GM18951 (cell line): ENCODE measurements at regions not wholly inside any gene's neighbourhood (a gene's known extent, or its start where the extent isn't known, plus 50 kb on each side); places are given as distances from the start of the nearest gene placed in this dataset.

Source experiments
- POLR2A ChIP-seq: IDR thresholded peaks from 4 replicates; pipeline ENCODE4 v1.6.1; 2011; ENCODE audit warnings: mild to moderate bottlenecking; ENCODE audit not compliant: insufficient read length, insufficient read depth; ENCODE audit errors: extremely low read depth
- in situ Hi-C: fragments of 300-500 bp; cut with MboI; formaldehyde crosslinking; loops from one replicate; pipeline ENCODE4 v1.12.0; 2022; ENCODE audit warnings: low sequenced_read_pairs, mixed read lengths, inconsistent platforms; ENCODE audit not compliant: unreplicated experiment

- in situ Hi-C loops, result no loop called here
- TF ChIP-seq POLR2A, result no peak
Measured at GRCh38 chr19:32254509-32254890, 90.9 kb upstream of the ZNF507 start.

DNA sequence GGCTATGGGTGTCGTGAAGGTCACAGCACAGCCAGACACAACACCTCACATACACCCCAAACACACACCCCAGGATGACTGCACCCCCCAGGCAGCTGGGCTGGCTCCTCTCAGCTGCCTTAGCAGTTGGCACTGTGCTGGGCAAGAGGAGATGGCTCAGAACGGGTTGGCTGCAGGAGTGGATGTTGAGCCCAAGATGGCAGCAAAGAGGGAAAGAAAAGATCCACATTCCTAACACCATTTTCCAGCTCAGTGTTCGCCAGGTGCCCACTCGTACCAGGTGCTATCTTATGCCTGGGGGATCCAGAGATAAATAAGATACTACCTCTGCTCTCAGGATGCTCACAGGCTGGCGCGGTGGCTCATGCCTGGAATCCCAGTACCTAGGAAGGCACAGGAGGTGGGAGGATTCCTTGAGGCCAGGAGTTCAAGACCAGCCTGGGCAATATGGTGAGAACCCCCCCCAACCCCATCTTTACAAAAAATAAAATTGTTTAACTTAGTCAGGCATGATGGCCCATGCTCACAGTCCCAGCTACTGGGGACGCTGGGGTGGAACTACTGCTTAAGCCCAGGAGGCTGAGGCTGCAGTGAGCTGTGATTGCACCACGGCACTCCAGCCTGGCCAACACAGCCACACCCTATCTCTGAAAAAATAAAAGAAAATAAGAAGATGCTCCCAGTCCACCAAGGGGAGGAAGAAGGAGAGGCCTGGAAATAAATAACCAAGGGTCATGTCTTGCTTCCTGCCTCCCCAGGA lies 89.7 kb upstream of the ZNF507 start:
- no peak for TF ChIP-seq POLR2A
- in situ Hi-C loops, result no loop called here

GRCh38 chr19:32256341-32256975 lies 89.0 kb upstream of the ZNF507 start:
- no peak for TF ChIP-seq POLR2A

GRCh38 chr19:32257326-32258073 lies 87.9 kb upstream of the ZNF507 start:
- in situ Hi-C loops, result no loop called here
- no peak for TF ChIP-seq POLR2A

More at GRCh38 chr19:32256341-32256975, 89.0 kb upstream of the ZNF507 start:
- in situ Hi-C loops, result no loop called here

DNA sequence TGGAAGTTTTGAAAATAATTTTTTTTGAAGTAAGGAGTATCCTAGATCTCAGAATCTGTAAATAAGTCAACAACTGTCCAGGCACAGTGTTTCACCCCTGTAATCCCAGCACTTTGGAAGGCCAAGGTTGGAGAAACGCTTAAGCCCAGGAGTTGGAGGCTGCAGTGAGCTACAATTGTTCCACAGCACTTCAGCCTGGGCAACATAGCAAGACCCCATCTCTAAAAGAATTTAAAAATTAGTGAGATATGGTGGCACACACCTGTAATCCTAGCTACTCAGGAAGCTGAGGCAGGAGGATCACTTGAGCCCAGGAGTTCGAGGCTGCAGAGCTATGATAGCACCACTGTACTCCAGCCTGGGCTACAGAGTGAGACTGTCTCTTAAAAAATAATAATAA lies 87.2 kb upstream of the ZNF507 start:
- TF ChIP-seq POLR2A, result no peak
- in situ Hi-C loops, result no loop called here

DNA sequence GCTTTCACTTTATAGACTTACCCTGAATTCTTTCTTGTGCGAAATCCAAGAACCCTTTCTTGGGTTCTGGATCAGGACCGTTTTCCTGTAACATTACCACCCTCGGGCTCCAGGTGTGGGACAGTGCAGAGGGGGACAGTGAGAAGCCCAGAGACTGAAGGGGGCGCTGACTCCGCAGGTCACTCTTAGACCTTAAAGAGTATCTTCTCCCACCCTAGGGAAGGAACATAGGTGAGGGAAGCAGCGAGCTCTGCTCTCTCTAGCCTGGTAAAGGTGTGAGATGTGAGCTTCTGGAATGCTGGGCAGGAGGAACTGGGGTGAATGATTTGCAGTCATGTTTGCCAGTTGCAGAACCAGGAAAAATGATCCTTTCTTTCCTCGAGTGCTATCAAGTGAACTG lies 80.8 kb upstream of the ZNF507 start:
- no peak for TF ChIP-seq POLR2A
- in situ Hi-C loops, result no loop called here

- TF ChIP-seq POLR2A, result no peak
- in situ Hi-C loops, result no loop called here
Measured at GRCh38 chr19:32265995-32266394, 79.4 kb upstream of the ZNF507 start.

DNA sequence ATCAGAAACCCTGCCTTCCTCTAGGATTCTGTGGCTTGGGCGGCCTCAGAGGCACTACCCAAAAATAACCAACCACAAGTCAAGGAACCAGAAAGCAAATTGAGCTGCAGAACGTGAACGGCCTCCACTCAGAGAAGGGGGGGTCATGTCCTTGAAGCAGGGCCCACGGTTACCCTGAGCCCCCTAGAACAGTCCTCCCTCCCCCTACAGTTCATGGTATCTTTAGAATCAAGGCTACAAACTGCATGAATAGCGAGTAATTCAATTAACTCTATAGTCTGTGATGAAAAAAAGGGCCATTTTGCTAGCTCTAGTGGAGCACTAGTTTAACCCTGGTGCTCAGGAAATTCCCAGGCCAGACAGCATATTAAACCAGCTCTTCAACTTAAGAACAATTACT lies 79.0 kb upstream of the ZNF507 start:
- in situ Hi-C loops, result no loop called here
- TF ChIP-seq POLR2A, result no peak

- in situ Hi-C loops, result no loop called here
- TF ChIP-seq POLR2A, result no peak
Measured at GRCh38 chr19:32268381-32268780, 77.0 kb upstream of the ZNF507 start.

DNA sequence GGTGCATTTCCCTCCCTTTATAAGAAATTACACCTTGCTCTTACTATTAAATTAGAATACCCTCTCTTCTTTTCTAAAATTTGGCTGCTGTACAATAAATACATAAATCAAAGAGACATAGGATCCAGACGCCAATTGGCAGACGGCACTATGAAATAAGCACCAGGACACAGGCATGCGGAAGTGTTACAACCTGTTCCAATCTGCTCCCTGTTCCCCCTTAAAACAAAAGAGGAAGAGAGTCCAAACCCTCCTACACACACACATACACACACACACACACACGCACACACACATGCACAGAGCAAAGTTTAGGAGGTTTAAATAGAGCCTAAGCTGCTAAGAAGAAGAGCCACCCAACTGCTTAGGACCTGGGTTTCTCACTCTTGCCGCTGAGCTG lies 75.6 kb upstream of the ZNF507 start:
- no peak for TF ChIP-seq POLR2A
- in situ Hi-C loops, result no loop called here

- in situ Hi-C loops, result no loop called here
- TF ChIP-seq POLR2A, result no peak
Measured at GRCh38 chr19:32273483-32273882, 71.9 kb upstream of the ZNF507 start.

DNA sequence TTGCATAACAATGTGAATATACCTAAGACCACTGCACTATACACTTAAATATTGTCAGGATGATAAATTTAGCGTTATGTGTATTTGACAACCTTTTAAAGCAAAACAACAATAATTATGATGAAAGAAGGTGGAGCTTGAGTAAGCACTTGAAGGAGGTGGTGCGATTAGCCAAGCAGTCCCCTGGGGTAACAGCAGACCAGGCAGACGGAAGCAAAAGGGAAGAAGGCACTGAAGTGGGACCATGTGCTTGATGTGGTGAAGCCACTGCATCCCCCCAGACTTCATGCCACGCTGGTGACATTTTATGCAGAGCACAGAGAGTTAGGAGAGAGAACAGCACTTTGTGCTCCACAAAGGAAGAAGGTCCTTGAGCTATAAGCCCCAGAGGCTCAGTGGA lies 58.3 kb upstream of the ZNF507 start:
- TF ChIP-seq POLR2A, result no peak

DNA sequence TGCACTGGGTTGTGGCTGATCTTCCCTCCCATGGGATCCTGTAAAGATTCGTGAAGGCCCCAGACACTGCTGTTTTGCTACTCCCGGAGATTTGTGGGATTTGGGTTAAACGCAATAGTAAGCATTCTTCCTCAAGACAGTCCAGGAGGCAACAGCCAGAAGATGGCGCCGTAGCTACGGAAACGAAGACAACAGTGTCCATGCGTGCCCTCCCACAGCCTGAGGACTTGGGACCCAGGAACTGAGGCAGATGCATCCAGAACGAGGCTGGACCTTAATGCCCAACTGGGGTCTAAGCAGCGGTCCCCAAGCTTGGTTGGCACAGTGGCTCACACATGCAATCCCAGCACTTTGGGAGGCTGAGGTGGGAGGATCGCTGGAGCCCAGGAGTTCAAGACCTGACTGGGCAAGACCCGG lies 57.6 kb upstream of the ZNF507 start:
- TF ChIP-seq POLR2A, result no peak
- in situ Hi-C loops, result no loop called here

More for the DNA sequence above, 58.3 kb upstream of the ZNF507 start:
- in situ Hi-C loops, result no loop called here
